ENCODE measurements at regions not wholly inside any gene's neighbourhood (a gene's known extent, or its start where the extent isn't known, plus 50 kb on each side); places are given as distances from the start of the nearest gene placed in this dataset.

DNA sequence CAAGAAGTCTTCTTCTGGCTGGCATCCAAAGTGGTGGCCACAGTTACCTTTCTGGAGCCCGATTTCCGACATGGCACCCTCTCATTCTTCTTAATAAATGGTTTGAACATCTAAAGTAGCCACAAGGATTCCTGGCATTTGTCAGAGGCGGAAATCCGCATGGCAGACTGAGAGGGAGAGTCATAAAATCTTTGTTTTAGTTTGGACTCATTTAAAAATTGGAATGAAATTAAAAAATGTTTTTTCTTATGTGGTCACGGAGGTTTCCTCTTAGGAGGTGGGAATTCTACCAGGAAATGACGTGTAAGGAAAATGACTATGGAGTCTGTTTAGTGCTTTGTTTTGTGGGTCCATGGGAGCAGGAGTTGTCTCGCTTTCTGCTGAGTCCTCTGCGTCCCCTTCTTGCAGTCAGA, 133.0 kb upstream of the PTCH1 start:
- no peak for TF ChIP-seq GATA2 (IDR thresholded peaks at IDR 0.05; ENCODE audit: low read depth, low read length)
- TF ChIP-seq GATA3 (IDR thresholded peaks at IDR 0.05; ENCODE audit: low read depth, low read length): no peak

Measured in SH-SY5Y (cell line).